Activated CD4-positive, CD25-positive, alpha-beta regulatory T cell (primary cell): ENCODE measurements at regions not wholly inside any gene's neighbourhood (a gene's known extent, or its start where the extent isn't known, plus 50 kb on each side); places are given as distances from the start of the nearest gene placed in this dataset.

Experiments
- DNase-seq, 4 experiments: peaks; one replicate each; lab custom pipeline; 2025; lab: John Stamatoyannopoulos, UW

GRCh38 chr5:168052686-168053085 lies 238.8 kb upstream of the WWC1 start:
- DNase-seq: no peak

GRCh38 chr5:168054091-168054490 lies 237.4 kb upstream of the WWC1 start:
- DNase-seq: no peak

- DNase-seq: no peak
These were observed 236.2 kb upstream of the WWC1 start for GRCh38 chr5:168055141-168055683.

- DNase-seq: no peak
These were observed 235.5 kb upstream of the WWC1 start for GRCh38 chr5:168055961-168056360.

DNA sequence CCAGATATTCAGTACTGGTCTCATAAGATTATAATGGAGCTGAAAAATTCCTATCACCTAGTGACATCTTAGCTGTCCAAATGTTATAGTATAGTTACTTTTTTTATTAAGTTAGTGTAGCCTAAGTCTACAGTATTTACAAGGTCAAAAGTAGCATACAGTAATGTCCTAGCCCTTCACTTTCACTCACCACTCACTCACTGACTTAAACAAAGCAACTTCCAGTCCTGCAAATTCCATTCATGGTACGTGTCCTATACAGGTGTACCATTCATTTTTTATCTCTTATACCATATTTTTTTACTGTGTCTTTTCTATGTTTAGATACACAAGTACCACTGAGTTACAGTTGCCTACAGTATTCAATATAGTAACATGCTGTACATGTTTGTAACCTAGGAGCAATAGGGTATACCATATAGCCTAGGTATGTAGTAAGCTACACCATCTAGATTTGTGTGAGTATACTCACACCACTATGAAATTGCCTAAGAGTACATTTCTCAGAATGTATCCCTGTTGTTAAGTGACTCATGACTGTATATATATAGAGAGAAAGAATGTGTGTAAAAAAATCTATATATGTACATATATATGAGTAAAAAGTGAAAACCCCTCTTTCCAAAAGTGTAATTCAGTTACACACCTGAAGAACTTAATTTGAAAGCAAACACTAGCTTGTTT lies 234.8 kb upstream of the WWC1 start:
- no peak for DNase-seq

DNA sequence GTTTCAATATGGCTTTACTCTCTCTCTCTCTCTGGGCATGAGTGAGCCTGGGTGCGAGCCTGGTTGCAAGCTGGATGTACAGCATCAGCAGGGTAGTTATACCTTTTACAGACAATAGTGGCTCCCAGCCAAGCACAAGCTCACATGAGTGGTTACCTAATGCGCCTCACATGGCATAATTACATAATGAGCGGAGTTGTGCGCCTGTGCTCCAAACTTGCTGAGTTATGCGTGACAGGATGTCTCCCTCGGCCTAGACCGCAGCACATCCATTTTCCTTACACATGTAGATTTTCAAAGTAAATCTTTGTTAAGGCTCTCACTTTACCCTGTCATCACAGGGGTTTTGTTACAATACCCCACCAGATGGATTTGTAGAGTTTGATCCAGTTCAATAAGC lies 233.5 kb upstream of the WWC1 start:
- DNase-seq: no peak

GRCh38 chr5:168059131-168059530 lies 232.3 kb upstream of the WWC1 start:
- DNase-seq: no peak

GRCh38 chr5:168062239-168062638 lies 229.2 kb upstream of the WWC1 start:
- DNase-seq: no peak

DNA sequence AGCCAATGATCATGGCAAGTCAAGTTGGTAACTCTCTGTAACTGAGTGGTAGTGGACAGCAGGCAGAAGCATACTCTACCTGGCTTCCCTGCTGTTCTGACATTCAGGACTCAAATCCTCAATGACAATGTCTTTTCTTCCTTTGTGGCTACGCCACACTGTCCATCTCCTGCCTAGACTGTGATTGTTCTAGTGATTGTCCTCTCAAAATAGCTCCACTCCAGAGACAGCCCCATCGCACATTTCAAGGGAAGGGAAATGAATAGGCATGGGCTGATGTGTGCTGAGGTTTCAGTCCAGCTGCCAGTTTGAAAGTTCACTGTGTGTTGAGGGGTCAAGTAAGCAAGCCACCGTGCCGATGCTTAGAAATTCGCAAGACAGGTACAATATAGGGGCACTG lies 227.0 kb upstream of the WWC1 start:
- DNase-seq: no peak

DNA sequence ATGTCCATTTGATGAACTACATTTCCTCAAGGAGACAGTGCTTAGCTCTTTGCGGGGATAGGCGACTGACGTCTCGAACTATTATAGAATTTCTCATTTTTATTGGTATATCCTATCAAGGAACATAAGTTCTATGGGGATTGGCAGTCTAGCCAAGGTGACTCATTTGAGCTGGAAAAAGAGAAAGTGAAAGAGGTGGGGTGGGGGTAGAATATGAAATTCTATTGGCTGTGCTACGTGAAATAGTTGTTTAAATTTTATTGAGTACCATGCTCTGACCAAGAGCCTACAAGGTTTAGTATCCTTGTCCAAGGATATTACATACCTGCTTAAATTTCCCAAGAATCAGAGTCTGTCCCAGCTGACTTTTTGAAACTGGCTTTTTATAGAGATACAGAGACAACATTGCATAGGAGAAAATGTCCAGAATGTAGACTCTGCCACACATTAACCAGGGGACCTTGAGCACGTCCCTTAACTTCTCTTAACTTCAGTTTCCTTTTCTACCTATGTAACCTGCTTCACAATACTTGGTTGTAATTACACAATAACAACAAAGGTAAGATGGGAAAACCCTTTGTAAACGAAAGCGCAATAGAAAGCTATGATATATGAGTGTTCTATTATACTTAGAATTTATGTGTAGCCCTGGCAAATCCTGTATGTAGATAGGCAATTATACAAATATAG lies 226.4 kb upstream of the WWC1 start:
- no peak for DNase-seq

DNA sequence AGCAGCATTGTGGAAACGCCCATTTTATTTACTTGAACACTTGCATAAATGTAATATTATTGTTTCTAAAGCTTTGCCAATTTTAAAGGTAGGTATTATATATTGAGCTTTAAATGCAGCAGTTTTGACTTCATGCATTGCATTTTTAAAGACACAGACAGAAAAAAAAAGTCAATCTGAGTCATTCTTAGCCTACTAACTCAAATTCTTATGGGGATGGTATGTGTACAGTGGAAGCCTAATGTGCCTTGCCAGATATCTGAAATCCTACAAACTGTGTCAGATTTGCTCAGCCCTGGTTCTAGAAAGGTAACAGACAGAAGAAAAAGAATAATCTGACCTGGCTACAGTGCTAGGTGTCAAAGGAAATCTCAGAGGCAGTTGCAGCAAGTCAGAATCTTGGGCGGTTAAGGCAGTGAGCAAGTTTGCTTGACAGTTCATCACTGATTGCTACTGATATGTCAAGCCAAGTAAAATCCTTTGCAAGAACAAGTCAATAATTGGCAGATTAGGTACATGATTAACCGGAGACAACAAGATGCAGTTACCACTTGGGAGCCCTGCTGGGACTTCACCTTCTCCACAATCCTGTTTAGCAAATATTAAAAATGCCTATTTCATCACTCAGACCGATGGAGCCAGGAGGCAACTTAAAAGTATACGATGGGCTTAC lies 224.8 kb upstream of the WWC1 start:
- DNase-seq: no peak

GRCh38 chr5:168070761-168071160 lies 220.7 kb upstream of the WWC1 start:
- no peak for DNase-seq

DNA sequence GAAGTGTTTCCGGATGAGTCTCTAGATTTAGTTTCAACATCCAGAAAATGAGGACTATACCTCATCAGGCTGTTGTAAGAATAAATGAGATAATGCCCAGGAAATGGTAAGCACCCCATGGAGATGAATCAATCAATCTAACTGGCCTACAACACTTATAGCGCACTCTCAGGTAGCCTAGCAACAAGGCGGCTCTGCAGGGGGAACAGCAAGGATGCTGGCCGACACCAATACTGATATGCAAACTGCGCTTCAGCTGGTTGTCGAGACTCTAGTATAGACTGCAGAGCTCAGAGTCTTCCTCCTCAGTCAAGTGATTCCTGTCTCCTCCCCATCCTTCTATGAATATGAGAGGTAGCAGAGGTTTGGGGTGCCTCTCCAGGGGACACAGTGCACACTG lies 218.8 kb upstream of the WWC1 start:
- no peak for DNase-seq

DNA sequence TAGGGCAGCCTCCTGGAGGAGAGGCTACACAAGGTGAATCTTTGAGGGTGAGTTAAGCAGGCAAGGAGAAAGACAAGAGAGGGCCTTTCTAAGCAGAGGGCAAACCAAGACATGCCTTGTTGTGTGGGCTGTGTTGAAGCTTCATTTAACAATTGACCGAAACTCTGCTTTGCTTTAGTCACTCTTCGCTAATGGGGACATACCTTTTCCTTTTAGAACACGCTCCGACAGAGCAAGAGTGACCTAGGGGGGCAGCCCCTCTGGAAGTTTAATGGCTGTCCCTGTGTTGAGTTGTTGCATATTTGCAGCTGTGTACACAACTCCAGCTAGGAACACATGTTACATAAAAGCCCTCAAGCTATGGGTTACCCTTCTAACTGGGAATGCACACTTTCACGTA lies 218.1 kb upstream of the WWC1 start:
- no peak for DNase-seq

- DNase-seq: no peak
These were observed 217.2 kb upstream of the WWC1 start for GRCh38 chr5:168073991-168074800.

GRCh38 chr5:168075387-168075786 lies 216.1 kb upstream of the WWC1 start:
- no peak for DNase-seq

DNA sequence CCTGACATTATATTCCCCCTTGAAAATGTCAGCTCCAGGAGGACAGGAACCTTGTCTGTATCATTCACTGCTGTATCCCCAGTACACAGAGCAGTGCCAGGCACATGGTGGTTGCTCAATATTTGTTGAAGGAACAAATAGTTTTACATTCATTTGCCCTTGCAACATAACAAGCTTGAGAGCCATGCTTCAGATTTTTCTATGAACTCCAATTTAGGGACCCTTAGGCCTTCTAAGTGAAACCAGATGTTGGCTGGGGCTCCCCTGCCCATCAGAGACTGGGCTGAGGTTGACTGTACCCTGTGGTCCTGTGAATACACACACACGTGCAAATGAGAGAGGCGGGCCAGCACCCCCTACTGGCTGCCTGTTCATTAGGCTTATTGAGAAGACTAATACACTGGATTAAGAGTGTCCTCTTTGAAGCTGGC lies 214.9 kb upstream of the WWC1 start:
- DNase-seq: no peak

GRCh38 chr5:168085261-168086031 lies 206.0 kb upstream of the WWC1 start:
- no peak for DNase-seq

GRCh38 chr5:168086104-168086610 lies 205.3 kb upstream of the WWC1 start:
- no peak for DNase-seq

GRCh38 chr5:168086746-168087145 lies 204.7 kb upstream of the WWC1 start:
- no peak for DNase-seq
